PC-3 (cell line): ENCODE measurements at regions not wholly inside any gene's neighbourhood (a gene's known extent, or its start where the extent isn't known, plus 50 kb on each side); places are given as distances from the start of the nearest gene placed in this dataset.

Experiments
- CTCF ChIP-seq: fragments of 300-600 bp; sonication (generic); conservative IDR thresholded peaks from 2 replicates; pipeline ENCODE4 v1.5.1; 2017; ENCODE audit warnings: antibody characterized with exemption, low read depth, mild to moderate bottlenecking, low read length
- EZH2 ChIP-seq: fragments of 300-600 bp; sonication (generic); IDR thresholded peaks from one replicate; pipeline ENCODE4 v1.6.1; 2017; ENCODE audit warnings: antibody characterized with exemption, mild to moderate bottlenecking, low read length; ENCODE audit not compliant: unreplicated experiment
- EZH2phosphoT487 ChIP-seq: fragments of 300-600 bp; sonication (generic); IDR thresholded peaks from 2 replicates; pipeline ENCODE4 v1.6.1; 2018; ENCODE audit warnings: mild to moderate bottlenecking, antibody characterized with exemption, low read length, borderline replicate concordance

- TF ChIP-seq CTCF: no peak
- TF ChIP-seq EZH2phosphoT487: no peak
- no peak for TF ChIP-seq EZH2
Observed at GRCh38 chr3:36257158-36257852, 123.0 kb upstream of the STAC start.
